Hematopoietic multipotent progenitor cell treated with erythropoietin and hydrocortisone succinate and interleukin-3 and kit ligand, for 6 days (in vitro differentiated cells): ENCODE measurements at regions not wholly inside any gene's neighbourhood (a gene's known extent, or its start where the extent isn't known, plus 50 kb on each side); places are given as distances from the start of the nearest gene placed in this dataset.

Experiments
- DNase-seq: peaks from one replicate; pipeline ENCODE4 v3.0.0-alpha.2; 2015

- DNase-seq, result no peak
Observed at GRCh38 chr7:27299861-27300260, 57.3 kb downstream of the EVX1 start.

- DNase-seq, result no peak
Observed at GRCh38 chr7:27300421-27300820, 57.8 kb downstream of the EVX1 start.

GRCh38 chr7:27302590-27302989 lies 60.0 kb downstream of the EVX1 start:
- DNase-seq, result no peak

- DNase-seq, result no peak
Observed at GRCh38 chr7:27303026-27303425, 60.4 kb downstream of the EVX1 start.

GRCh38 chr7:27305854-27306253 lies 63.3 kb downstream of the EVX1 start:
- no peak for DNase-seq

- DNase-seq, result no peak
Observed at GRCh38 chr7:27312820-27313219, 70.2 kb downstream of the EVX1 start.

GRCh38 chr7:27314111-27314510 lies 71.5 kb downstream of the EVX1 start:
- no peak for DNase-seq

GRCh38 chr7:27315066-27315465 lies 72.5 kb downstream of the EVX1 start:
- DNase-seq, result no peak

GRCh38 chr7:27316311-27316710 lies 73.7 kb downstream of the EVX1 start:
- peak; percentile 10 for DNase-seq

- DNase-seq, result no peak
Observed at GRCh38 chr7:27324246-27324645, 81.6 kb downstream of the EVX1 start.

- DNase-seq, result no peak
Observed at GRCh38 chr7:27329909-27330308, 87.3 kb downstream of the EVX1 start.

- DNase-seq, result peak; percentile 46
Observed at GRCh38 chr7:27339478-27339877, 96.9 kb downstream of the EVX1 start.

- no peak for DNase-seq
Observed at GRCh38 chr7:27344471-27344870, 101.9 kb downstream of the EVX1 start.

GRCh38 chr7:27345164-27345887 lies 102.7 kb downstream of the EVX1 start:
- DNase-seq, result peak; percentile 7

- DNase-seq, result no peak
Observed at GRCh38 chr7:27345997-27346396, 103.4 kb downstream of the EVX1 start.

GRCh38 chr7:27346531-27347275 lies 104.1 kb downstream of the EVX1 start:
- no peak for DNase-seq

GRCh38 chr7:27347276-27347640 lies 104.7 kb downstream of the EVX1 start:
- no peak for DNase-seq

- no peak for DNase-seq
Observed at GRCh38 chr7:27349621-27350020, 107.0 kb downstream of the EVX1 start.

- DNase-seq, result no peak
Observed at GRCh38 chr7:27351137-27351536, 108.5 kb downstream of the EVX1 start.

GRCh38 chr7:27351786-27352185 lies 109.2 kb downstream of the EVX1 start:
- DNase-seq, result no peak

- no peak for DNase-seq
Observed at GRCh38 chr7:27359181-27360125, 116.9 kb downstream of the EVX1 start.

GRCh38 chr7:27361522-27361921 lies 118.9 kb downstream of the EVX1 start:
- no peak for DNase-seq

GRCh38 chr7:27362026-27362425 lies 119.4 kb downstream of the EVX1 start:
- DNase-seq, result no peak
